HG03439 (cell line): ENCODE measurements at regions not wholly inside any gene's neighbourhood (a gene's known extent, or its start where the extent isn't known, plus 50 kb on each side); places are given as distances from the start of the nearest gene placed in this dataset.

Experiments
- ATAC-seq: cut with Tn5 transposase; IDR thresholded peaks from one replicate; pipeline ENCODE4 v1.9.1; 2021; ENCODE audit warnings: mild to moderate bottlenecking, moderate library complexity; ENCODE audit not compliant: unreplicated experiment

DNA sequence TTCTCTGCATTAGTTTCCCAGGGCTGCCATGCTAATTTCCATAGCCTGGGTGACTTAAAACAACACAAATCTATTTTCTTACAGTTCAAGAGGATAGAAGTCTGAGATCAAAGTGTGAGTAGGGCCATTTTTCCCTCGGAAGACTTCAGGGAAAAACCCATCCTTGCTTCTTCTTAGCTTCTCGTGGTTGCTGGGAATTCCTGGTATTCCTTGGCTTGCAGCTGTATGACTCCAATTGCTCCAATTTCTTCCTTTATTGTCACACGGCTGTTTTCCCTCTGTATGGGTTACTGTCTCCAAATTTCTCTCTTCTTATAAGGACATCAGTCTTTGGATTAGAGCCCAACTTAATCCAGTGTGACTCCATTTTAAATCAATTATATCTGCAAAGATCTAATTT lies 128.4 kb upstream of the JAG1 start:
- ATAC-seq = no peak

DNA sequence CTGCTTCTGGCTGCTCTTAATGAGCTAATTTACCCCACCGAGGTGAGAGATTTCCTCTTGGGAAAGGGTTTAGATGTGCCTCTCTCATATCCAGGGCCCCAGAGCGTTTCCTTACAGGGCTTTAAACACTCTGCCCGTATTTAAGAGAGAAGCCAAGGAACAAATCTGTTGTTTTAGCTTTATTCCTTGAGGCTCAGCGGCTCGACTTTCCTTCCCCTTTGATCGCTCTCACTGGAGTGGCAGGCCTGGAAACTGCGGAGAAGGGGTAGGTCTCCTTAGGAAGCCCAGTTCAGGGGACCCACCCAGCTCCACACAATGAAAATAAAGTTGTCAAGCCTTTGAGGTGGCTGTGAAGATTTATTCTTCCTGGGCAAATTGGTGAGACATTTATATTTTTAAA lies 132.0 kb upstream of the JAG1 start:
- ATAC-seq = no peak

DNA sequence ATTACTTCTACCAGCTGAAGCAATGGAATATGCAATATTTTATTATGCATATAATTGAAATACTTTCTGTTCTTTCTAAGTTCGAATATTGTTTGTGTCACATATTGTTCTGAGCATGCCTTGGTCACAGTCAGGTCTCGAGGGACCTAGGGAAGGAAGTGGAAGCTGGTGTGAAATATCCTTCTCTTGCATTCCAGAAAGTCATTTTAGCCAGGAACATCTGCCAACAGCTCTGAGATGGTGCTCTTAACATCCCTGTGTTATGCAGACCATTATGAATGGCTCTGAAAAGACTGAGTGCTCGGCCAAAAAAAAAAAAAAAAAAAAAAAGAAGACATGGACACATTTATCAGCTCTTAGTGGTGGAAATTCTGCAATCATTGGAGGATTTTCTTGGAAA lies 132.7 kb upstream of the JAG1 start:
- ATAC-seq = no peak

DNA sequence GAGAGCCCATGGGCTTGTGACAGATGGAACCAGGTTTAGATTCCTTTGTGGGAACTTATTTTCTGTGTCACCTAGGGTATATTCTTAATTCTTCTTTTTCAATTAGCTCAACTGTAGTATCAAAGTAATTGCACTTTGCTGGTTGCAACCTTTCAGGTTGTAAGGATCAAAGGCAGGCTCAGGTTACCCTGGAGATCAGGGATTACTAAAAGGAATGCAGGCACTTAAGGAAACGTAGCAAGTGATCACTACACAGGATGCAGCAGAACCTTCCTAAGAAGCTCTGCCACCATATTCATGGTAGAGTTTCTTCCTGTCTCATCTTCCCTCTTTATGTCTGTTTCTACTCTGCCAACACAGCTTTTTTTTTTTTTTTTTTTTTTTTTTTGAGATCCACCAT lies 133.2 kb upstream of the JAG1 start:
- no peak for ATAC-seq

DNA sequence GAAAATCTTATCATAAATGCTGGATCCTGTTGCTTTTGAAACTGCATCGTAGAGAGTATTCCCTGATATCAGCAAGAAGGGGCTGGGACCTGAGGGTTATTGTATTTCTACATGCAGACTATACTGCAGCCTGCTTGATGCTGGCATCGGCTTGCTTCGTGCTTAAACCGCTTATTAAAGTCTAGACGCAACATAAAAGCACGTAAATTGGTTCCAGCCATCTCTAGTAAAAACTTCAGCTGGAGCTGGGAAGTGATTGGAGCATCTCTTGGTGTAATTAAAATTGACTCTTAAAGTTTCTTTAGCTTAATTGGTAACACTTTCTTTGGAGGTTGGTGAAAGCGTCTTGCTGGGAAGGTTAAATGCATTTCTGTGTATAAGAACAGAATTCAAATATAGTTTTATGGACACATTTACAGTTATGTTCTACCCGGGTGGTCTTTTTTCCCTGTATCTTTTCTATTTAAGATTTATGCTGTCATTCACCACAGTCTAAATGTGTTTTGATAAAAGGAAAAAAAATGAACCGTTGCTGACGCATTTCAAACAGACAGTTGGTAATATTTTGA lies 139.0 kb upstream of the JAG1 start:
- ATAC-seq = no peak

DNA sequence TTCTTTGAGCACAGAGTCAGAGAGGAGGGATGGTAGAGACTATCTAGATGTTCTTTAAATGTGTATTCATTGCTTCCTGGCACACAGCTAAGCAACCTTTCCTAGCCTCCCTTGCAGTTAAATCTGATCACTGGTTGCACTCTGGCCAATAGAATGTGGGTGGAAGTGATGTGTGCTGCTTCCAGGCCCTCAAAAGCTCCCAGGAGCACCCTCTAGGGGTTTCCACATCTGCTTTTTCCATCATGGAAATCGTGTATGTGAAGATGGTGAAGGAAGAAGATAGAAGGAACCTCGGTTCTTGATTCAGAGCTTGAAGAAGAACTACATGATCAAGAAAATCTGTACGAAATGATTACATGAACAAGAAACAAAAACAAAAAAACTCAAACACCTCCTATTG lies 149.8 kb upstream of the JAG1 start:
- no peak for ATAC-seq

DNA sequence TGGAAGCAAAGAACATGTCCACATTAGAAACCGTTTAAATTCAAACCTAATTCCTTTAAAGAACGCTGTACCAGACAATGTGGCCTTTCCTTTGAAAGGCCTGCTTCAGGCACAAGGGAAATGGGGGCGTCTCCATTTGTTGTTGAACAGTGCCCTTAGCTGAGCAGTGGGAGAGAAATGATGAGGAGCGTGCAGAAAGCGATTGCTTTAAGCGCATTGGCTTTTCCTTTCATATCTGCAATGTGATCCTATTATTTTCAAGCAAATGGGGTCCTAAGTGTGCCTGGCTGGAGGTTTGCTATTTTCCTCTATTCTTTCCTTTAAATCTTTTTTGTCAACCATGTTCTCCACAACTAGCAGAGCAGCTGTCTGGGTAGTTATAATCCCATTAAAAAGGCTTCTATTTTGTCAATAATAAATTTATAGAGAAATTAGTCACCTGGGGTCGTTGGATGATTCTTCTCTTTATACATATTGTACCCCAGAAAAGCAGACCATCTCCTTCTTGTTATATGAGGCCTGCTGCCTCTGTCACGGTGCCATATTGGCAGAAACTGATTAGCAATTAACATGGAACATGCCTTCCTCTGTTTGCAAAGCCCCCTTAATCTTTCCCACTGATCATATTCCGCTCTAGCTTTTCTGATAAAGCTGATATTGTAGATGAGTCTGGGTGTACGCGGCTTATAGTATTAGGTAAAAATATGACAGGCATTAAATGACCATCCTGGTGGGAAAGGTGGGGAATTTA lies 151.1 kb upstream of the JAG1 start:
- no peak for ATAC-seq

DNA sequence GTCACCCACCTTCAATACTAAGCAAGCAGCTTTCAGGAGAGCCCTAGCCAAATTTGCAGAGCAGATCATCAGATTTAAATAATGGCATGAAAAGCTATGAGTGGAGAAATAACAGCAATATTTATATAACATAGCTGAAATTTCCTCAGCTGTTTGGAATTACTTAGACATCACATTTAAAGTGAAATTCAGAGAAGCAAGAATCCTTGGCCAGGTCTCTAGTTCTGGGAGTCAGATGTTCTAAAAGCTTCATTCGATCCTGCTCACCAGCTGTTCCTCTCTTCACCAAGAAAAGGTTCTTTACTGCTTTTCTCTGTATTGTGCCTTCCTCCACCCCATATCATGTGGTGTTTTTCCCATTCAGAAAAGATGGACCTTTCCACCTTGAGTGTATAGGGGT lies 152.3 kb upstream of the JAG1 start:
- ATAC-seq = no peak

DNA sequence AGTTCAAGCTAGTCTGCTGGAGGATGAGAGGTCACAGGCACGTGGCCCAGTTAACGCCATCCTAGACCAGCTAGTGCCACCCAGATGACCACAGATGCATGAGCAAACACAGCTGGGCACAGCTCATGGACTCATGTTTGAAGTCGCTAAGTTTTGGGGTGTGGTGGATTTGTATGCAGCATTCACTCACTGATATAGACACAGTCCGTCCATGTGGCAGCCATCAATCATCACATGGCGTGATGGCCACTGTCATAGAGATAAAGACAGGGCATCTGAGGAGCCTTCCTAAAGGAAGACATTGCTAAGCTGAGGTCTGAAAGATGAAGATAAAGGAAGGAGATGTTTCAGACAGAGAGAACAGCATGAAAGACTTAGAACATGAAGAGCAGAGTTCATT lies 154.4 kb upstream of the JAG1 start:
- ATAC-seq = no peak

DNA sequence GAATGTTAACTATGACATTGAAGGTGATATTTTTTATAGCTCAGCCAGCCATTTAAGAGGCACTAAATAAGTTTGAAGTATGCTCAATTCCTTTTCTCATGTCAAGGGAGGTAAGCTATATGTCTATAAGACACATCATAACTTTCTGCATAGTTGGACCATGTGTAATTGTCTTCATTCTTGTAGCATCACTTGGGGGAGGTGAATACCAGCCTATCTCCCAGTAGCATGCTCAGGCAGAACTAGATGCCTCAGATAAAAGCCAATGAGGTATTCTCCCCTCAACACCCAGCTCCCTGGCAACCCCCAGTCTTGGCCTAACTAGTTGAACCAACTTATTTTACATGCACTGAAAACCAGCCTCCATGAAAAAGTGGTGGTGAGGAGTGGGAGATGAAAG lies 158.3 kb upstream of the JAG1 start:
- no peak for ATAC-seq

DNA sequence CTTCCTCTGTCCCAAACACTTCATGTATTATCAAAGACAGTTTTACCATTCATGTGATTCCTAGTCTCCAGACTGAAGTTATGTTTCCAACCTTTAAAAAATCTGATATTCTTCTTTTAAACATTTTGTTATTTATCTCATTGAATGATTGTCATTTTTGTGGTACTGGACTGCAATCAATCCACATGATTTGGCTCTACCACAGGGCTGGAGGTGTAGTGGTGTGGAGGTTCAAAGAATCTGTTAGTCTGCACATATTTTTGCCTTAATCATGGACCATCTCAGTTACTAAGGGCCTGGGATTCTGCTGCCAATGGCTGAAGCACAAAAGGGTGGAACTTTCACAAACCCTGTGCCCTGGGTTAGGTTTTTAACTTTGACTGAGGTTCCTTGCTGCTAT lies 164.1 kb upstream of the JAG1 start:
- no peak for ATAC-seq

DNA sequence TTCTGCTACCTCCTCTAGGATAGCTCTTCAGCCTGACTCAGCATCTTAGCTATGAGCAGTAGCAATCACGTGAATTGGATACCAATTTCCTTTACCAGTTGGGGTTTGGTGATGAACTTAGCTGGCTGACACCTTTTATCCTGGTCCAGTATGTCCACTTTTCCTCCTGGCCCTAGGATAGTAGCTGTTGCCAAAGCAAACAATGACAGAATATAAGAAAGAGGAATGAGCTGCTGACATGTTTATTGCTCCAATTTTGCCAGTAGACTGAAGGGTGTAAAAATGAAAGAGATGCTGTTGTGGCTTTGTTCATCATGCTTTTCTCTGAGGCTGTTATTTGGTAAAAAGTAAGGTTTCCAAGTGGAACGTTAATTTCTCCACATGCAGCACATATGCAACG lies 168.3 kb upstream of the JAG1 start:
- no peak for ATAC-seq

DNA sequence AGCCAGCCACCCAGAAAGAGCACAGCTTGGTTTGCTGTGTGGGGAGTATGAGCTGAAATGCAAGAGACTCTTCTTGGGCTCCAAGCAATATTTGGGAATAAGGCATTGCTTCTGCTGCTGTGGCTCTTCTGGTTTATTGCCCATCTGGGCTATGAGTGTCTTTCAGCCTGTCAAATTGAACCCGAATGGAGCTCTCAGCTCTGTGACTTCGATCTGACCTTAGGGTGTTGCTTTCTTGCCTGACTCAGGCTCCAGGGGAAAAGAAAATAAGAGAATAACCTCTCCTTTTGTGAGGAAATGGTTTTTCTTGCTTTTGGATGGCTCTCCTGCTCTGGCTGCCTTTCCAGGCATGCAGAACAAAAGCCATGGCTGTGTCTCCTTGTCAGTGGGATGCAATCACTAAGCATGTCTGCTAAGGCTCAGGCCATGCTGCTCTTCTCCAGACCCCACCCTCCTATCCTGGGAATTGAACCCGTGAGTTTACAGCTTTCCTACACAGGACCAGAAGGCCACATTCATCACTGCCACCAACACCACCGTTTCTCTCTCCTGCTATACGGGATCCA lies 169.4 kb upstream of the JAG1 start:
- ATAC-seq = no peak

DNA sequence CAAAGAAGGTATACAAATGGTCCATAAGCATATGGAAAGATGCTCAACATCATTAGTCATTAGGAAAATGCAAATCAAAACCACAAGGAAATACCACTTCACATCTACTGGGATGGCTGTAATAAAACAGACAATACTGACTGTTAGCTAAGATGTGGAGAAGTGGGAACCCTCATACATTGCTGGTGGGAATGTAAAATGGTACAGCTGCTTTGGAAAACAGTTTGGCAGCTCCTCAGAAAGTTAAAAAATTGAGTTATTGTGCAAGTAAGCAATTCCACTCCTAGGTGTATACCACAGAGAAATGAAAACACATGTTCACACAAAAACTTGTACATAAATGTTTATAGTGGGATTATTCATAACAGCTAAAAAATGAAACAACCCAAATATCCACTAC lies 173.0 kb upstream of the JAG1 start:
- ATAC-seq = no peak

DNA sequence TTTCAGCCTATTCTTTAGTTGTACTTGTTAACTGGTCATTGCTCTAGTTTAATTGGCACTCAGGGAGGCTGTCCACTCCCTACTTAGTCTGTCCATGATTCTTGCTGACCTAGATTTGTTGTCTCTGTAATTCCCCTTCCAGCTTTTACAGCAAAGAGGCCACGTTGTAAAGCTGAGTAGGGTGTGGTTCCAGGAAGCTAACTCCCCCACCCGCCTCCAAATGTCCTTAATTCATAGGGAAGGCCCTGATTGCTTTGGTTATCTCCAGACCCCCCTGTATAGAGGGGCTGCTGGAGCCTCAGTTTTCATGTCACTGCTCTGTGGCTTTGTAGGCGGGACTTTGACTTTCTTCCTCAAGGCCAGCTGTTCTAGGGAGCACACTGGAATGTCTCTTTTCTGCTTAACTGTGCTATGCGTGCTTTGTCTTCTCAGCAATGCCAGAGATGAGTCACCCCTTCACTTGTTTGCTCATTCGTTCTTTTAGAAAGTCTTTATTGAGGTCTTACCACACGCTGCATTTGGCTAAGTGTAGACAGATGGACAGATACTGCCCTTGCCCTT lies 175.1 kb upstream of the JAG1 start:
- no peak for ATAC-seq

DNA sequence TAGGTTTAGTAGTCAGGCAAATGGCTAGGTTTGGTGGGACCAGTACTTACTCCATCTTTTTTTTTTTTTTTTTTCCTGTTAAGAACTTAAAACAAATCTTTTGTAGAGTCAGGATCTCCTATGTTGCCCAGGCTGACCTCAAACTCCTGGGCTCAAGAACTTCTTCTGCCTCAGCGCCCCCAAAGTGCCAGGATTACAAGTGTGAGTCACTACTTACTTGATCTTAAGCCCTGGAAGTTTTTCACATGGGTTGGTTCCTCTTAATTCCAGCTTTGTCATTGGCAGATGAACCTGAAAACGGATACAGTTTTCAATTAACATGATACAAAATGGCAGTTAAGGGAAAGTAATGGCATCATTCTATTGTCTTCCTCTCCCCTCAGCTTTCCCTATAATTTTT lies 179.4 kb upstream of the JAG1 start:
- no peak for ATAC-seq

DNA sequence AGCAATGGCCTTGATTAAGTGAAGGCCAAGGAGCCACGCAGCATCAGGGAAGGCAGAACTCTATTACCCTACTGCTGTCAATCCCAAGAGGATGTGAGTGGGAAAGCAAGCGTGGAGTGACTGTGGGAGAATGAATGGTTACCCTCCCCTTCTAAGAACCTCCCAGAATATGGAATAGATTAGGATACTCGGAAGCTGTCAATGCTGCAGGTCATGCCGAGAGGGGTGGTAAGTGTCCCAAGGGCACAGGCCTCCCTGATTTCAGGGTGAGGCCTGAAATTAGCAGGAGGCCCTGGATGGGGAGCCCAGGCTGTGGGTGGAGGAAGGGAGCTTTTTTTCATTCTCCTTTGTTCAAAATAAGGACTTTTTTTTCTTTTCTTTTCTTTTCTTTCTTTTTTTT lies 179.9 kb upstream of the JAG1 start:
- ATAC-seq = no peak

DNA sequence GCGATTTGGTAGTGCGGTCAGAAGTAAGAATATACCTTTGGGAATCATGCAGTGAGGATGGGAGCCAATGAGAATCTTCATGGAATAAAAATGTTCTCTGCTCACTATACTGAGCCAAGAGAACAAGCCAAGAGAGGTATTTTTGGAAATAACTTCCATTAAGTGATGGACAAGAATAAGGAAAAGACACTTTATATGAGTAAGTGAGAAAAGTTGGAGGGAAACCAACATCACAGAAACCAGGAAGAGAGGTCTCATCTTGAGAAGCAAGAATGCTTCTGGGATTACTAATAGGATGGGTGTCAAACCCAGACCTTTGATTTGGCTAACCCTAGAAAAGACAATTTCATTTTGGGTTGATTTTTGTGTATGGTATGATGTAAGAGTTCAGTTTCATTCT lies 181.2 kb upstream of the JAG1 start:
- no peak for ATAC-seq

DNA sequence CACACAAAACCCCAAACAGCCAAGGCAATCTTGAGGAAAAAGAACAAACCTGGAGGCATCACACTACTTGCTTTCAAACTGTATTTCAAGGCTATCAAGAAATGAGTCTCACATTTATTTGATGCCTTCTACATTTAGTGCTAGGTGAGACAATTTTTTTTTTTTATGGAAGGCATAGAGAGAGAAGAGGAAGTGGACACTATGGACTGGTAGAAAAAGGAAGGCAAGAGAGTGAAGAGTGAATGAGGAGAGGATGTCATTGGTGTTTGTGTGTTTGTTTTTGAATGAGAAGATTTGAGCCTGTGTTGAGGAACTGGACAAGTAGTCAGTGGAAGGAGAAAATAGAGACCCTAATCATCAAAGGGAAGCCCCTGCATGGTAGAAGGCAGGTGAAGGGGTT lies 182.0 kb upstream of the JAG1 start:
- no peak for ATAC-seq

DNA sequence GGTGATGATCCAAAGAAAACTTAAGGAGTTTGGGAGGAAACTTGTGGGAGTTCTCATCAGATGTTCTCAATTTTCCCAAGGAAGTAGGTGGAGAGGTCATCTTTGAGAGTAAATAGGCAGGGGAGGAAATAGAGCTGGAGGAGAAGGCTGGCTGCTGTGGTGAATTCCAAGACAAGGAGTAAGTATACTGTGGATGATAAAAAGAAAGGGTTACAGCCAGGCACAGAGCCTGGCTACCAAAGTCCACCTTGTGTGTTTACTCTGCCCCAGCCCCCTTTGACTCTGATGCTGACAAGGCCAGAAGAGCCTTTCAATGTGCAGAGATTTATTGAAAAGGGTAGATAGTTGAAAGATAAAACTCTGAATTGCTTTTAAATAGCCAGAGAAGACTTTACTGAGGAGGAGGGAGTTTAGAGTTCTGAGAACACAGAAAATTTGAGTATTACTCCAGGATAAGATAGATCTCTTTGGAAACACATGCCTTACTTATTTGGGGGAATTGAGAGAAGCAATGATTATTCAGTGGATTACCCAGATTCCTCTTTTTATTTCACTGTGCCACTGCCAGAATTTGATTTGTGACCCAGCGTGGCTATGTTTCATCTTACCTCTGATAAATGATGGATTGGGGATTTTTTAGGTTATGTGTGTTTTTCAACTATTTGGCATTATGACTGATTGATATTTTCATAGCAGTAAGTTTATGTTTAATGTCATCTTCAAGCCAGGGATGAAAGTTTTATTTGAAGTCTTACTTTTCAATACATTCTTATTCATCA lies 182.6 kb upstream of the JAG1 start:
- no peak for ATAC-seq

DNA sequence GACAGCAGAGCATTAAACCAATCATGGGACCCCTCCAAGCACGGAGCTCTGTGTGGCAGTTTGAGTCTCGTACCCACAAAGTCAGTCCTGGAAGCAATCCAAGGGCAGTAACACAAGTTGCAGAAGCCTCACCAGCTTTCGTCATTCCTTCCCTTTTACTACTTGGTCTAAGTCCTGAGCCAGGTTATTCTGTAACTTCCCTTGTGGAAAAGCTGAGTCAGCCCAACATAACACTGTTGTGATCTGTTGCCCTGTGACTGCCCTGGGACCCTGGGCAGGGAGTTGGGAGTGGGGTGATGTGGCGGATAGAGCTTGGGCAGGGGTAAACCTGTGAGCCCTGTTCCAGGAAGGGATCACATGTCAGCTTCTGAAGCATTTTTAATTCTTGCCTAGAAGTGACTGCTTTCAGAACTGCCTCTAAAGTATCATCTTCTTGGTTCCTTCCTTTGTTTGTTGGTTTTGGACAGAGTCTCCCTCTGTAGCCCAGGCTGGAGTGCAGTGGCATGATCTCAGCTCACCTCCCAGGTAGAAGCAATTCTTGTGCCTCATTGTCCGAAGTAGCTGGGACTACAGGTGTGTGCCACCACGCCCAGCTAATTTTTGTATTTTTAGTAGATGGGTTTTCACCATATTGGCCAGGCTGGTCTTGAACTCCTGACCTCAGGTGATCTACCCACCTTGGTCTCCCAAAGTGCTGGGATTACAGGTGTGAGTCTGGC lies 183.7 kb upstream of the JAG1 start:
- ATAC-seq = no peak
